ENCODE measurements at regions not wholly inside any gene's neighbourhood (a gene's known extent, or its start where the extent isn't known, plus 50 kb on each side); places are given as distances from the start of the nearest gene placed in this dataset.

DNA sequence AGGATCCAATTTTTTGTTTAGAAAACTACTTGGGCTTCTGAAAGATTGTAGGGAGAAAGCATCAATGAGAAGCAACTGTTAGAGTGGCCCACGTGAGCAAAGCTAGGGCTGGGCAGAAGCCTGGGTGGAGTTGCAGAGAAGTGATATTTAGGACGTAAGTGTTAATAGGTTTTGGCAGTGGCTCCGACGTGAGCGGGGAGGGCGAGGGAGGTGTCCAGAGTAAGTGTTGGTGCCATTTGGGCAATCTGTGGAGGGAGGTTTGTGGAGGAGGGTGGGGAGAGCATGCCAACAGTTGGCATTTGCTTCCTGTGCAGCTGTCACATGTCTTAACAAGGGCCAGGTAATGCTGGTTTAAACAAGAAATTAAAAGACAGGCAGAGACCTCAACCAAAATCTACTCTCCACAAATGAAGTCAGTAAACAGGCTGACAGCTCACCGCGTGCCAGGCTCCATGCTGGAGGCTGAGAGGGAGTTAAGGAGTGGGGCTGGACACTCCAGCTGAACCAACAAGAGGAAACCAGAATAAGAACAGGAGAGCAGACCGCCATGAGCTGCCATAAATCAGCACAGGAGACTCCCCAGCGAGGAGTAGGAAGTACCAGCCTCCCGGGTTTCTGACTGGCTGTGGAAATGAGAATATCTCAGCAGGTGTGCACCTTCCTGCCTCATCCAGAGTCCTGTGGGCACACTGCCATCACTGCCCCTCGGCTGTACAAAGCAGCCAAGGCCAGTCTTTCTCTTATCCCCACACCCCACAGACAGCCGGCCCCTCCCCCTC, 232.6 kb downstream of the ABHD5 start:
- no peak for DNase-seq

DNA sequence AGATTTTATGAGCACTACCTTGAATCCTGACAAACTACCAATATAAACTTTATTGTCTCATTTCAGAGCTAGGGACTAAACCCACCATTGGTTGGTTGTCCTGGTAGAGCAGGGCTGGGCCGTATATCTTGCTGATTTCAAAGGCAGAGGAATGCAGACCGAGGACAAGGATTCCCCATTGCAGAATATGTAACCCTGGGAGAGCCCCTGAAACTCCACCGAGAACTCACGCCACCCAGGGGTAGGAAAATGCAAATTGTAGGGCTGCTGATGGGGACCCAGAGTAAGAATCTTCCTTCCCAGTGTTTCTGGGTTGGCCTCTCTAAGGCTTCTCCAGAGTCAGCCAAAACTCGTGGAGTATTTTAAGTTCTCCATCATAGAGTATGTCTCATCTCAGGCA, 235.3 kb downstream of the ABHD5 start:
- DNase-seq: no peak
- H3K4me3 ChIP-seq (ENCODE audit: insufficient read depth, low read depth, low read length, poor library complexity, severe bottlenecking): no peak overlapping the region
- no peaks in the 10 kb centered on the region for H3K4me1 ChIP-seq (ENCODE audit: control insufficient read depth, insufficient read depth, low read length, poor library complexity, severe bottlenecking)
- H3K27me3 ChIP-seq (replicated peaks; ENCODE audit: control insufficient read depth, insufficient read depth, low read length, poor library complexity, severe bottlenecking): peaks cover 5% of the 10 kb centered on the region
- no peak overlapping the region for H3K27ac ChIP-seq (ENCODE audit: insufficient read depth, low read length, poor library complexity, severe bottlenecking)
- no peaks in the 10 kb centered on the region for H3K36me3 ChIP-seq (ENCODE audit: control insufficient read depth, insufficient read depth, low read length)
- no peaks in the 10 kb centered on the region for H3K9me3 ChIP-seq (ENCODE audit: control insufficient read depth, low read length)

More for the DNA sequence above, 232.6 kb downstream of the ABHD5 start:
- Histone ChIP-seq H3K9me3 (ENCODE audit: control insufficient read depth, low read length) (no peaks in the 10 kb centered on the region), H3K4me1 (ENCODE audit: control insufficient read depth, insufficient read depth, low read length, poor library complexity, severe bottlenecking) (no peaks in the 10 kb centered on the region), H3K36me3 (ENCODE audit: control insufficient read depth, insufficient read depth, low read length) (no peaks in the 10 kb centered on the region), H3K4me3 (ENCODE audit: insufficient read depth, low read depth, low read length, poor library complexity, severe bottlenecking) (no peak overlapping the region), H3K27ac (ENCODE audit: insufficient read depth, low read length, poor library complexity, severe bottlenecking) (no peak overlapping the region), H3K27me3 (replicated peaks; ENCODE audit: control insufficient read depth, insufficient read depth, low read length, poor library complexity, severe bottlenecking) (peaks cover 5% of the 10 kb centered on the region)

DNA sequence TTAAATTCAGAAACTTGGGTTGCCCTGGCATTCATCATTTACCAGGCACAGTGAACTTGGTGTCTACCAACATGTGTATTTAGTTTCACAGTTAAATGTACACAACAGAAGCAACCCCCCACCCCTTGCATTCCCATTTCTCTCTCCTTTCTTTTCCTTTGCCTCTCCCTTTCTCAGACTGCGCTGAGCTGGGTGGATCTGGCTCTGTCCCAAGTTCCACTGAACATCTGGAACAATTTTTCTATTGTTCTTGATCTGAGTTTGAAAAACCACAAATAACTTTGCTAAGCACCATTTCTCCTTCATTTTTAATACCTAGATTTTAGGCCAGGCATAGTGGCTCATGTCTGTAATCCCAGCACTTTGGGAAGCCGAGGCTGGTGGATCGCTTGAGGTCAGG, 242.2 kb downstream of the ABHD5 start:
- no peaks in the 10 kb centered on the region for H3K9me3 ChIP-seq (ENCODE audit: control insufficient read depth, low read length)
- H3K27me3 ChIP-seq (replicated peaks; ENCODE audit: control insufficient read depth, insufficient read depth, low read length, poor library complexity, severe bottlenecking): no peaks in the 10 kb centered on the region
- no peaks in the 10 kb centered on the region for H3K36me3 ChIP-seq (ENCODE audit: control insufficient read depth, insufficient read depth, low read length)
- DNase-seq: no peak
- H3K27ac ChIP-seq (ENCODE audit: insufficient read depth, low read length, poor library complexity, severe bottlenecking): no peak overlapping the region
- no peaks in the 10 kb centered on the region for H3K4me1 ChIP-seq (ENCODE audit: control insufficient read depth, insufficient read depth, low read length, poor library complexity, severe bottlenecking)
- no peak overlapping the region for H3K4me3 ChIP-seq (ENCODE audit: insufficient read depth, low read depth, low read length, poor library complexity, severe bottlenecking)

DNA sequence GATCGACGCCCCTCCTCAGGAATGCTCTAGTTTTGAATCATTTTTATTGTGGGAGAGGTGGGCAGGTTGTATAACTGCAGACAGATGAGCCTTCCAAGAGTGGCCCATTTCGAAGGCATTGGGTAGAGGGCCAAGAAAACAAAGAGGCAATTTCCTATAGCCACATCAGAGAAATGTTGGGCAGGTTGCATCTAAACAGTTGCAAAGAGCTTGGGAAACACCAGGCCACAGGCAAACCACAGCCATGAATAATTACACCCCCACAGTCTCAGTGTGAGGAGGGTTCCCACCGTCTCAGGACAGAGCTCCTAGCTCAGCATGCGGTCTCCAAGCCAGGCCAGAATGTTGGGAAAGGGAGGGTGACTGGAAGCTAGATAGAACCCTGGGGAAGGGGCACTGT, 257.3 kb downstream of the ABHD5 start:
- Histone ChIP-seq H3K9me3 (ENCODE audit: control insufficient read depth, low read length) (no peaks in the 10 kb centered on the region), H3K4me1 (ENCODE audit: control insufficient read depth, insufficient read depth, low read length, poor library complexity, severe bottlenecking) (no peaks in the 10 kb centered on the region)
- no peak for DNase-seq

DNA sequence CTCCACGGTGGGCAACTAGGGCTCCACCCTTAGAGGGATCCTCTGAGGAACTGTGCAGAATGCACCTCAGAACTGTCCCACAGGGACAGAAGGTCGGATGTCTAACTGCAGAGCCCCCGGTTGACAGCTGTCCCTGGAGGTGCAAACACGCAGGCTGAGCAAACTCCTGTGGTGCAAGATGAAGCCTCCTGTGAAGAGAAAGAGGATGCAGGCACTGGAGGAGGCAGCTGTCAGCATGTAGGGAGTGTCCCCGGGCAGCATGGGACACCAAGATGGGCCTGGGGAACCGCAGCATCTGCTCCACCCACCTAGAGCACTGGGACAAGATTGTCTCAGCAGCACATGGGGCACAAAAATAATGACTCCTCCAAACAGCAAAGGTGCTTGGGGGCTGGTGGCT, 258.9 kb downstream of the ABHD5 start:
- Histone ChIP-seq H3K27me3 (replicated peaks; ENCODE audit: control insufficient read depth, insufficient read depth, low read length, poor library complexity, severe bottlenecking) (no peaks in the 10 kb centered on the region), H3K4me1 (ENCODE audit: control insufficient read depth, insufficient read depth, low read length, poor library complexity, severe bottlenecking) (no peaks in the 10 kb centered on the region), H3K4me3 (ENCODE audit: insufficient read depth, low read depth, low read length, poor library complexity, severe bottlenecking) (no peak overlapping the region), H3K9me3 (ENCODE audit: control insufficient read depth, low read length) (no peaks in the 10 kb centered on the region), H3K36me3 (ENCODE audit: control insufficient read depth, insufficient read depth, low read length) (no peaks in the 10 kb centered on the region), H3K27ac (ENCODE audit: insufficient read depth, low read length, poor library complexity, severe bottlenecking) (no peak overlapping the region)
- DNase-seq: no peak

More for the DNA sequence above, 257.3 kb downstream of the ABHD5 start:
- Histone ChIP-seq H3K36me3 (ENCODE audit: control insufficient read depth, insufficient read depth, low read length) (no peaks in the 10 kb centered on the region), H3K27me3 (replicated peaks; ENCODE audit: control insufficient read depth, insufficient read depth, low read length, poor library complexity, severe bottlenecking) (no peaks in the 10 kb centered on the region), H3K27ac (ENCODE audit: insufficient read depth, low read length, poor library complexity, severe bottlenecking) (no peak overlapping the region), H3K4me3 (ENCODE audit: insufficient read depth, low read depth, low read length, poor library complexity, severe bottlenecking) (no peak overlapping the region)

DNA sequence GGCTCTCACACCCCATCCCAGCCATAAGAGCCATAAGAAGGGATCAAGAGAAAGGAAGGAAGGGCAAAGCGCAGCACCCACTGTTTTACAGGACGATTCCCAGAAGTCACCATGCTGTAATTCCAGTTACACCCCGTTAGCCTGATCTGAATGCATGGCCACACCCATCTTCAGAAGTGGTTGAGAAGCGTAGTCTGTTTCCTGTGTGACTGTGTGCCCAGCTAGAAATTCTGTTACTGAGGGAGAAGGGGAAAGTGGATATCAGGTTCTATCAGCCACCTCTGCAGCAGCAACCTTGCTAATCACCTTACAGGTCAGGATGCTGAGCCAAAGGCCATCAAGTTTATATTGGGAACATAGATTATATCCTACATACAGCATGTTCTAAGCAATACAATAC, 260.0 kb downstream of the ABHD5 start:
- no peaks in the 10 kb centered on the region for H3K9me3 ChIP-seq (ENCODE audit: control insufficient read depth, low read length)
- H3K4me1 ChIP-seq (ENCODE audit: control insufficient read depth, insufficient read depth, low read length, poor library complexity, severe bottlenecking): no peaks in the 10 kb centered on the region
- no peak for DNase-seq
- no peak overlapping the region for H3K27ac ChIP-seq (ENCODE audit: insufficient read depth, low read length, poor library complexity, severe bottlenecking)
- no peaks in the 10 kb centered on the region for H3K36me3 ChIP-seq (ENCODE audit: control insufficient read depth, insufficient read depth, low read length)
- no peak overlapping the region for H3K4me3 ChIP-seq (ENCODE audit: insufficient read depth, low read depth, low read length, poor library complexity, severe bottlenecking)
- H3K27me3 ChIP-seq (replicated peaks; ENCODE audit: control insufficient read depth, insufficient read depth, low read length, poor library complexity, severe bottlenecking): no peaks in the 10 kb centered on the region

DNA sequence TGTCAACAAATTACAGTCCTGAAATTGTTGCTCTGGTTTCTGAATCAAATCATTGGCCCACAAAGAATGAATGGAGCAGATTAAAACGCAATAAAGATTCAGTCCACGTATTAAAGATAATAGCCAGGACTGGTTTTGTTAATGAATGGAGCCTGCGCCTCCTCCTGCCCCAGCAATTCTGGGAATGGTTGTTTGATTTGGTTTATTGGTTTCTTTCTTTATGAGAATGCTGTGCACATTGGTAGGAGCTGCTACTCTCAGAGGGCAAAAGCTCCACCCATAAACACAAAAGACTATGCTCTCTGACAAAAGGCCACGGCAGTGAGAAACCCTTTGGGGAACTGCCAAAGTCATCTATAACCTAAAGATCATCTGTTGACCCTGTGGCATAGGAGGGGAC, 261.1 kb downstream of the ABHD5 start:
- Histone ChIP-seq H3K4me1 (ENCODE audit: control insufficient read depth, insufficient read depth, low read length, poor library complexity, severe bottlenecking) (no peaks in the 10 kb centered on the region), H3K9me3 (ENCODE audit: control insufficient read depth, low read length) (no peaks in the 10 kb centered on the region), H3K27ac (ENCODE audit: insufficient read depth, low read length, poor library complexity, severe bottlenecking) (no peak overlapping the region), H3K36me3 (ENCODE audit: control insufficient read depth, insufficient read depth, low read length) (no peaks in the 10 kb centered on the region), H3K4me3 (ENCODE audit: insufficient read depth, low read depth, low read length, poor library complexity, severe bottlenecking) (no peak overlapping the region), H3K27me3 (replicated peaks; ENCODE audit: control insufficient read depth, insufficient read depth, low read length, poor library complexity, severe bottlenecking) (no peaks in the 10 kb centered on the region)
- DNase-seq: no peak

DNA sequence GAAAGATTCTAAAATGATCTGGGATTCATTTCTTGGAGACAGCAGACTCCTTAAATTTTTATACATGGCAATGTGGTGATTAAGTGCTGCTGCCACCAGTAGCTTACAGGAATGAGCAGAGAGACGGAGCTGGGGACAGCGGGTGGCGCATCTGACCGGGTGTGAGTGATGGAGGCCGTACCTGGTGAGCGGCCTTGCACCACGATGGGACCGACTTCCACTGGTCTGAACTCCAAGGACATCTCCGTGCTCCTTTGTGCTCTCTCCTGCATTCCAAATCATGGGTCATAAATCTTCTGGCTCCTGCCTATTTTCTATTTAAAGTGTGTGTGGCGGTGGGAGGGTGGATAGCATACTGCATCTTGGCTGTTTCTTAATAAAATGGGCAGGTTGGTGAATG, 262.6 kb downstream of the ABHD5 start:
- no peak overlapping the region for H3K27ac ChIP-seq (ENCODE audit: insufficient read depth, low read length, poor library complexity, severe bottlenecking)
- no peaks in the 10 kb centered on the region for H3K4me1 ChIP-seq (ENCODE audit: control insufficient read depth, insufficient read depth, low read length, poor library complexity, severe bottlenecking)
- no peaks in the 10 kb centered on the region for H3K36me3 ChIP-seq (ENCODE audit: control insufficient read depth, insufficient read depth, low read length)
- no peak for DNase-seq
- H3K9me3 ChIP-seq (ENCODE audit: control insufficient read depth, low read length): no peaks in the 10 kb centered on the region
- H3K27me3 ChIP-seq (replicated peaks; ENCODE audit: control insufficient read depth, insufficient read depth, low read length, poor library complexity, severe bottlenecking): no peaks in the 10 kb centered on the region
- no peak overlapping the region for H3K4me3 ChIP-seq (ENCODE audit: insufficient read depth, low read depth, low read length, poor library complexity, severe bottlenecking)

DNA sequence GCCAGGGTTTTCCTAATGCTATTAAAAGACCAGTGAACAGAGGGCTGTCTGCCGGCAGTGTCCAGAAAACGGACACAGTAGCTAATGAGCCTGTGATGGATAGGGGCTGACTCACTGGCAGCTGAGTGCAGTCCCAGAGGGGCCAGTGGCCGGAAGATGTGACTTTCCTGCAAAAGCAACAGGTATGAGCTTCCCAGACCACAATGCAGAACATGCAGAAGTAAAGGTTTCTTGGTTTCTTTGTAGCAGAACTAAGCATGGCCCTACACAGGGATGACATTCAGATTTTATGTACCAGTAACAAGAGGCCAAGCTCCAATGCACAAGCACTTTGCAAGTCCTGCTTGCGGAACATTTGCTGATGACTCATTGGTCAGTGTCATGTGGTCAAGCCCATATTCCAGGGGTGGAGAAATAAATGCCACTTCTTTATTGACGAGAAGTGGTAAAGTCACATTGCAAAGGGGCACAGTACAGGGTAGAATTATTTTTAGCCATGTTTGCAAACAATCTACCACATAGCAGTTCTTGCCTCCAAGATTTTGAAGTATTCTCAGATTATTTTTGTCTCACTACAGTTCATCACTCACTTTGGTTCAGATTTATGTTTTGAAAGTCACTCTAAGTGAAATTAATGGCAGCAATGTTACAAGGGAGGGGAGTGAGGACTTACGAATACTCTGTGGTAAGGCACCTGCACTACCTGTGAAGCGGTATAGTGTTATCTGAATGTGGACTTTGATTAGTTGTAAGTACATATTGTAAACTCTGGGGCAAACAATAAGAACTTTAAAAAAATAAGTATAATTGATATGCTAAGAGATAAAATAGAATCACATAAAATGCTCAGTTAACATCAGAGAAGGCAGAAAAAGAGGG, 263.3 kb downstream of the ABHD5 start:
- Histone ChIP-seq H3K27ac (ENCODE audit: insufficient read depth, low read length, poor library complexity, severe bottlenecking) (no peak overlapping the region), H3K4me1 (ENCODE audit: control insufficient read depth, insufficient read depth, low read length, poor library complexity, severe bottlenecking) (no peaks in the 10 kb centered on the region), H3K27me3 (replicated peaks; ENCODE audit: control insufficient read depth, insufficient read depth, low read length, poor library complexity, severe bottlenecking) (no peaks in the 10 kb centered on the region), H3K9me3 (ENCODE audit: control insufficient read depth, low read length) (no peaks in the 10 kb centered on the region), H3K4me3 (ENCODE audit: insufficient read depth, low read depth, low read length, poor library complexity, severe bottlenecking) (no peak overlapping the region), H3K36me3 (ENCODE audit: control insufficient read depth, insufficient read depth, low read length) (no peaks in the 10 kb centered on the region)
- DNase-seq: no peak

DNA sequence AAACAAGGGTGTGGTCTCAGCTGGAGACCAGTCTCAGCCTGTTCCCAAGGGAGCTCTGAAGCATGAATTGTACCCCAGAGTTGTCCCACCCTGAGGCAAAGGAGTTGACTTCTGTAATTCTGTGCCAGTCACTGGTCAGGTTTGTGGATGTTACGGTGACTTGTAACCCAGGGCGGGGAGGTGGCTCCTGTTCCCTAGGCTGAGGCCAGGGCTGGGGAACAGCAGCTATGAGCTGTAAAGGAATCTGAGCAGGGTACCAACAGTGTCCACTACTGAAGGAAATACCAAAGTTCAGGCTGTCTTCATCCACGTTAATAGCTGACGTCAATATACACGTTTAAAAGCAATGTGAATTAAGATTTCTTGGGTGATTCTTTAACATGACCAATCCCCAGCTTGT, 266.2 kb downstream of the ABHD5 start:
- Histone ChIP-seq H3K27me3 (replicated peaks; ENCODE audit: control insufficient read depth, insufficient read depth, low read length, poor library complexity, severe bottlenecking) (no peaks in the 10 kb centered on the region), H3K36me3 (ENCODE audit: control insufficient read depth, insufficient read depth, low read length) (no peaks in the 10 kb centered on the region), H3K4me1 (ENCODE audit: control insufficient read depth, insufficient read depth, low read length, poor library complexity, severe bottlenecking) (no peaks in the 10 kb centered on the region), H3K27ac (ENCODE audit: insufficient read depth, low read length, poor library complexity, severe bottlenecking) (no peak overlapping the region), H3K4me3 (ENCODE audit: insufficient read depth, low read depth, low read length, poor library complexity, severe bottlenecking) (no peak overlapping the region), H3K9me3 (ENCODE audit: control insufficient read depth, low read length) (no peaks in the 10 kb centered on the region)
- DNase-seq: no peak
